HepG2 (cell line): ENCODE measurements at regions not wholly inside any gene's neighbourhood (a gene's known extent, or its start where the extent isn't known, plus 50 kb on each side); places are given as distances from the start of the nearest gene placed in this dataset.
A peak's percentile ranks its signal among the peaks of the same experiment; 100 is the strongest.

Source experiments
- ATAC-seq: fragments of 200-7000 bp; cut with Tn5 transposase; 3 replicates; pipeline ENCODE4 v1.9.1; 2020; ENCODE audit warnings: mild to moderate bottlenecking, moderate library complexity
- BruUV-seq: library from RNA; stranded (reverse); fragments of 400-500 nt; replicated peaks from 2 replicates; lab custom pipeline; 2021; lab: Mats Ljungman, UMichigan
- CTCF ChIA-PET: fragments of 300-600 bp; formaldehyde crosslinking; extraction: SDS; loops from one replicate; lab custom pipeline; 2021; ENCODE audit warnings: low total read pairs, inconsistent platforms, low intra/inter-chr PET ratio; lab: Yijun Ruan, JAX
- POLR2A ChIA-PET: fragments of 350-600 bp; sonication (Branson Sonifier 250); formaldehyde crosslinking; loops from one replicate; lab custom pipeline; 2020; ENCODE audit warnings: antibody characterized with exemption, inconsistent platforms; lab: Yijun Ruan, JAX
- DNase-seq: peaks from one replicate; pipeline ENCODE4 v3.0.0-alpha.2; 2015; ENCODE audit warnings: low spot score
- FAIRE-seq: peaks from 3 replicates; lab custom pipeline; 2011; peaks lifted over from hg19 to GRCh38; lab: Jason Lieb, UNC
- H2AFZ ChIP-seq: one replicate; pipeline ENCODE4 v1.6.1; 2011; ENCODE audit warnings: low read length, inconsistent platforms
- H3K27ac ChIP-seq: fragments of 300-600 bp; 3 replicates; pipeline ENCODE4 v1.8.0; 2011; ENCODE audit warnings: mixed run types, mild to moderate bottlenecking, mixed read lengths, low read length, inconsistent platforms; ENCODE audit not compliant: insufficient read depth; ENCODE audit errors: extremely low read length
- H3K27me3 ChIP-seq, 2 experiments: fragments of 200-600 bp in 1 of 2; 2 replicates in 1 of 2; 3 replicates in 1 of 2; pipeline versions ENCODE4 v1.6.0 to v1.8.0; 2011; ENCODE audit warnings: low read length in 2 of 2, mild to moderate bottlenecking in 2 of 2, moderate library complexity in 2 of 2, inconsistent platforms in 1 of 2; ENCODE audit not compliant: insufficient read depth in 2 of 2, control insufficient read depth in 1 of 2
- H3K36me3 ChIP-seq, 2 experiments: fragments of 200-600 bp in 1 of 2; replicated peaks in 1 of 2; 2 replicates in 1 of 2; 3 replicates in 1 of 2; pipeline versions ENCODE4 v1.5.1 to v1.8.0; 2011; ENCODE audit warnings: low read length in 2 of 2, inconsistent platforms in 1 of 2; ENCODE audit not compliant: insufficient read depth in 2 of 2, control insufficient read depth in 1 of 2
- H3K4me1 ChIP-seq: 2 replicates; pipeline ENCODE4 v1.5.1; 2012; ENCODE audit warnings: low read length, inconsistent platforms; ENCODE audit not compliant: insufficient read depth
- H3K4me2 ChIP-seq: 2 replicates; pipeline ENCODE4 v1.6.0; 2011; ENCODE audit warnings: low read depth, low read length, inconsistent platforms
- H3K4me3 ChIP-seq, 3 experiments: fragments of 200-600 bp in 1 of 3; sonication (generic), shearing (Covaris generic) in 1 of 3; replicated peaks in 1 of 3; 2 replicates each; pipeline ENCODE4 v1.5.1; 2011 to 2016; ENCODE audit warnings: low read length in 3 of 3, inconsistent platforms in 2 of 3, low read depth in 2 of 3, mild to moderate bottlenecking in 2 of 3, control low read depth in 1 of 3, mixed read lengths in 1 of 3; ENCODE audit not compliant: insufficient read depth in 1 of 3
- H3K79me2 ChIP-seq: one replicate; pipeline ENCODE4 v1.6.1; 2011; ENCODE audit warnings: low read length, inconsistent platforms; ENCODE audit not compliant: insufficient read depth
- H3K9ac ChIP-seq: 2 replicates; pipeline ENCODE4 v1.6.0; 2011; ENCODE audit warnings: mild to moderate bottlenecking, low read depth, low read length, inconsistent platforms; ENCODE audit not compliant: insufficient read depth
- H3K9me3 ChIP-seq: 2 replicates; pipeline ENCODE4 v1.5.1; 2012; ENCODE audit warnings: mild to moderate bottlenecking, low read length
- H4K20me1 ChIP-seq: 2 replicates; pipeline ENCODE4 v1.6.0; 2011; ENCODE audit warnings: inconsistent platforms, mild to moderate bottlenecking, low read length, moderate library complexity; ENCODE audit not compliant: insufficient read depth
- NBN ChIP-seq: fragments of 450-650 bp; conservative IDR thresholded peaks from 2 replicates; pipeline ENCODE4 v1.6.1; 2017
- NR2F1 ChIP-seq, 2 experiments: fragments of 450-650 bp in 1 of 2; formaldehyde crosslinking in 1 of 2; IDR thresholded peaks; 2 replicates each; pipeline versions ENCODE4 v1.5.0 to v1.6.1; 2016 to 2020; ENCODE audit warnings: mild to moderate bottlenecking in 1 of 2, missing compliant biosample characterization in 1 of 2, missing genetic modification reagents in 1 of 2, moderate library complexity in 1 of 2
- PAWR ChIP-seq: sonication (generic); formaldehyde crosslinking; IDR thresholded peaks from 2 replicates; pipeline ENCODE4 v1.4.0; 2020; ENCODE audit warnings: missing genetic modification reagents, mild to moderate bottlenecking, borderline replicate concordance
- SALL2 ChIP-seq: sonication (generic); formaldehyde crosslinking; IDR thresholded peaks from 2 replicates; pipeline ENCODE4 v1.8.1; 2023; ENCODE audit warnings: mild to moderate bottlenecking, missing genetic modification reagents, inconsistent platforms
- SOX5 ChIP-seq: IDR thresholded peaks from 2 replicates; pipeline ENCODE4 v1.6.1; 2016; ENCODE audit warnings: borderline replicate concordance
- THRA ChIP-seq: sonication (generic); formaldehyde crosslinking; IDR thresholded peaks from 2 replicates; pipeline ENCODE4 v1.4.0; 2020; ENCODE audit warnings: missing genetic modification reagents, borderline replicate concordance
- TSC22D2 ChIP-seq: sonication (generic); formaldehyde crosslinking; IDR thresholded peaks from 2 replicates; pipeline ENCODE4 v1.5.1; 2020; ENCODE audit warnings: missing genetic modification reagents, mild to moderate bottlenecking, borderline replicate concordance
- ZBTB44 ChIP-seq: sonication (generic); formaldehyde crosslinking; IDR thresholded peaks from 2 replicates; pipeline ENCODE4 v1.4.0; 2020; ENCODE audit warnings: missing genetic modification reagents
- ZMAT3 ChIP-seq: sonication (generic); formaldehyde crosslinking; conservative IDR thresholded peaks from 2 replicates; pipeline ENCODE4 v1.7.0; 2021; ENCODE audit warnings: missing genetic modification reagents
- ZMYM3 ChIP-seq: sonication (generic); formaldehyde crosslinking; IDR thresholded peaks from 2 replicates; pipeline ENCODE4 v1.5.1; 2020; ENCODE audit warnings: mild to moderate bottlenecking, missing genetic modification reagents
- ZNF337 ChIP-seq: sonication (generic); formaldehyde crosslinking; IDR thresholded peaks from 2 replicates; pipeline ENCODE4 v1.5.1; 2020; ENCODE audit warnings: missing genetic modification reagents, low read depth, mild to moderate bottlenecking, borderline replicate concordance
- WGBS: methylation state at CpG from one replicate; pipeline ENCODE4 v1.1.6; 2017; ENCODE audit warnings: low lambda C conversion rate; 5-methylcytosine and 5-hydroxymethylcytosine counted together
- in situ Hi-C: cut with HindIII; loops from 2 replicates; pipeline ENCODE4 v1.10.0; 2017; ENCODE audit warnings: low pct_unique_long_range_greater_than_20kb; ENCODE audit not compliant: extremely low pct_ligation_motif_present
- intact Hi-C: fragments of 100-400 bp; cut with micrococcal nuclease; formaldehyde crosslinking; loops from one replicate; pipeline ENCODE4 v1.10.0; 2022; ENCODE audit not compliant: unreplicated experiment

- no peak for FAIRE-seq
- Histone ChIP-seq H3K4me3 (no peak overlapping the region), H2AFZ (no peak overlapping the region), H4K20me1 (no peaks in the 10 kb centered on the region), H3K4me2 (peak overlapping the region; percentile 31; the same call in 1 of the 2 replicates), H3K4me1 (peaks cover 28% of the 10 kb centered on the region), H3K27me3 (peaks cover 2 to 24% of the 10 kb centered on the region in 2 experiments; a peak in 3 of 5 replicates), H3K9me3 (no peaks in the 10 kb centered on the region), H3K27ac (no peak overlapping the region), H3K79me2 (no peaks in the 10 kb centered on the region), H3K36me3 (no peaks in the 10 kb centered on the region), H3K9ac (no peak overlapping the region)
- intact Hi-C loops = no loop called here
- POLR2A ChIA-PET = no interaction called here
- CTCF ChIA-PET = no interaction called here
- in situ Hi-C loops = no loop called here
- WGBS = no CpG with 5 or more reads among the region's 6 CpGs
- BruUV-seq = no TSS peak
- DNase-seq = peak; percentile 27
- TF ChIP-seq ZMYM3 (CRISPR knock-in tag) (peak; percentile 57; the same call in 1 of the 2 replicates), SOX5 (0 out of 2 replicates have a peak, but pooled peaks have one; percentile 9), NBN (no peak)
- no peak; the same call in 2 of the 3 replicates for ATAC-seq
Observed at GRCh38 chr3:14317057-14317553, 85.3 kb upstream of the SLC6A6 start.

GRCh38 chr3:14318646-14319045, 83.8 kb upstream of the SLC6A6 start:
- POLR2A ChIA-PET = no interaction called here
- H3K4me2 ChIP-seq = no peak overlapping the region
- TF ChIP-seq TSC22D2 = no peak
- TF ChIP-seq PAWR (CRISPR knock-in tag) = no peak
- no peak for TF ChIP-seq ZMAT3 (CRISPR knock-in tag)
- TF ChIP-seq THRA (CRISPR knock-in tag) = no peak
- TF ChIP-seq ZNF337 (CRISPR knock-in tag) = no peak
- no peak for TF ChIP-seq ZBTB44 (CRISPR knock-in tag)
- TF ChIP-seq NR2F1 (CRISPR knock-in tag; IDR thresholded peaks at IDR 0.05) = no peak
- no peak for TF ChIP-seq SALL2
- TF ChIP-seq, all 625 proteins: peak for 0
- no TSS peak for BruUV-seq
- no peak overlapping the region for H3K9ac ChIP-seq
- ATAC-seq (no peak), FAIRE-seq (no peak), DNase-seq (no peak)
- 27% methylated on average over 3 of the region's 3 CpGs for WGBS
- CTCF ChIA-PET = no interaction called here
- no peak overlapping the region for H2AFZ ChIP-seq
- H3K27ac ChIP-seq = no peak overlapping the region
- no peaks in the 10 kb centered on the region for H3K9me3 ChIP-seq
- in situ Hi-C loops (no loop called here), intact Hi-C loops (no loop called here)
- H3K36me3 ChIP-seq = no peaks in the 10 kb centered on the region
- peaks cover 39% of the 10 kb centered on the region for H3K4me1 ChIP-seq
- no peak overlapping the region for H3K4me3 ChIP-seq
- no peaks in the 10 kb centered on the region for H4K20me1 ChIP-seq
- H3K79me2 ChIP-seq = no peaks in the 10 kb centered on the region
- H3K27me3 ChIP-seq = peaks cover 0 to 14% of the 10 kb centered on the region in 2 experiments; a peak in 2 of 5 replicates
